EH (cell line): ENCODE measurements at regions not wholly inside any gene's neighbourhood (a gene's known extent, or its start where the extent isn't known, plus 50 kb on each side); places are given as distances from the start of the nearest gene placed in this dataset.

Experiments
- DNase-seq: peaks from one replicate; pipeline ENCODE4 v3.0.0-alpha.2; 2015; ENCODE audit warnings: low read depth

DNA sequence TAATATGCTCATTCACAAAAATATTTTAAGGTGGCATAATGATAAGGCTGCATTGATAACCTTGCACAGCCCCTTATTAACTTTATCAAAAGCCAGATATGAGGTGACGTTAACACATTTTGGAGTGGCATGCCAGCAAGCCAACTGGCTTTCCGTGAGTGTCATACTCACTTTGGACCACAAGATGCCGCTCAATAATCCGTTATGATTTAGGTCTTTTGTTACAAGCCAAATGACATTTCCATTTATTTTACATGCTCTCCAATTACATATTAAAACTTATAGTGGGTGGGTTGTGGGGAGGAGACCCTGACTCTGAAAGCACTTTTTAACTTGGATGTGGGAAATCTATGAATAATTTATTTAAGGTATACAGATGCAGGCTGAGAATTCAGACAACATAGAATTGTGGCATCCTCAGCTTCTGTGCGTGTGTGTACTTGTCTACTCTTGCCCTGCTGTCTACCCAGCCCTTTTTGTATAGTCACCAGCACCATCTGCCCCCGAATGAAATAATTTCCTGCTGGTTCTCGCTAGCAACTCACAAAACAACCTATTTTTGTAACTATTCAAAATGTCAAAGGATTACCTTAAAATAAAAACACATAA is 305.1 kb downstream of the PSAT1 start:
- peak; percentile 73 for DNase-seq

DNA sequence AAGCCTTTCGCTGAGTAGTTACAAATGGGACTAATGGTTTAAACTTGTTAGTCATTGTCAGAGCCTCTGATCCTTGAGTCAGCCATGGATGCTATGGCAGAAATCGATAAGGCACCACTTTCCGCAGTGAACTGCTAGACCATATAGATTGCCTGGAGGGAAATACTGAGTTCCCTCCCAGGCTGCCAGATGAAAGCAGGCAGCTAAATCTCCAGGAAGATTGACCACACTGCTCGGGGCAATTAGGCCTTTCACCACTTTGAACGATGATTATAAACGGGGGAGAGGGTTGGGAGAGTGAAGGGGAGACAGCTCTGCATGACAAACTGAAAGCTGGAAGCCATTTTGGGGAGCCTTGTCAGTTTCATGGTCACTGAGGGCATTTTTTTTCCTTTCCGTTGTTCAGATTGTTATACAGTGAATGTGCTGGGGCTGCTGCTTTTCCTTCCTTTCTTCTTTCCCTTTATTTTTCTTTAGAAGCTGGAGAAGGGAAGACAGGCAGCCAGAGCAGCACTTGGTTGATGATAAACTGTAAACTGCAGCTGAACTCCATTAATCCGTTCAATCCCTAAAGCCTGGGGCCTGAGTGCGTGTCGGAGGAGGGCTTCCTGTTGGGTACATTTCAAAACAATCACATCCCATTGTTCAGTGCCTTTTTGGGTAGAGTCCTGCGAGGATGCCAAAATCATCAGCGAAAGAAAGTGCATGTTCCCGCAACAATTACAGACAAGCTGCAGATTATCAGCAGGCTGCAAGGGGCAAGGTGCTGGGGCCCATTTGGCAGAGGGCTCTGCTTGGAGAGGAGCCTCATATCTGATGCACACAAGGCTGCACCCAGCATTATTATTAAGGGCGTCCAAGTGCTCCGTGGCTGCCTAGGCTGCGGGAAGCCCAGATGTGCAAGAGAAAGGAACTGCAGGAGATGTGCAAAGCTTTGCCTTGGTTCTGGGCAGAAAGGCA is 308.4 kb downstream of the PSAT1 start:
- peak; percentile 48 for DNase-seq

DNA sequence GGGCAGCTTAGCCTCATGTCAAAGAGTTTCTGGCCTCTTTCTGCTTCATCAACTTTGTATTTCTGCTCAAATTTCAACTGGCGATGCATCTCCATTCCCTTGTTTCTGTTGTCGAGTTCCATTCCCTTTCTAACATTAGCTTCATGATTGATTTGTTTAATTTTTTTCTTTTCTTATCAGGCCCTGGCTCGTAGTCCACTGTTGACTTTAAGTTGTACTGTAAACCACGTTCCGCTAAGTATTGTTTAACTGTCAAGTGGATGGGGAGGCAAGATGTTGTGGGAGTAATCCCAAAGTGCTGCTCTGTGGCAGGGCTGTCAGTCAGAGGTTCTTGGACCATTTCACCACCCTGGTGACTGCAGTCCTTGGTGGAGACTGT is 309.1 kb downstream of the PSAT1 start:
- DNase-seq, result no peak

DNA sequence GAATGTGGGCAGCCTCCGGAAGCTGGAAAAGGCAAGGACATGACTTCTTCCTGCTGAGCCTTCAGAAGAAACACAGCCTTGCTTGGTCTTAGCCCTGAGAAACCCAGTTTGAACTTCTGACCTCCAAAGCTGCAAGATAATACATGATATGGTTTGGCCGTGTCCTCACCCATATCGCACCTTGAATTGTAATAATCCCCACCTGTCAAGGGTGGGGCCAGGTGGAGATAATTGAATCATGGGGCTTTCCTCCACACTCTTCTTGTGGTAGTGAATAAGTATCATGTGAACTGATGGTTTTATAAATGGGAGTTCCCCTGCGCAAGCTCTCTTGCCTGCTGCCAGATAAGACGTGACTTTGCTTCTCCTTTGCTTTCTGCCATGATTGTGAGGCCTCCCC is 310.9 kb downstream of the PSAT1 start:
- no peak for DNase-seq

DNA sequence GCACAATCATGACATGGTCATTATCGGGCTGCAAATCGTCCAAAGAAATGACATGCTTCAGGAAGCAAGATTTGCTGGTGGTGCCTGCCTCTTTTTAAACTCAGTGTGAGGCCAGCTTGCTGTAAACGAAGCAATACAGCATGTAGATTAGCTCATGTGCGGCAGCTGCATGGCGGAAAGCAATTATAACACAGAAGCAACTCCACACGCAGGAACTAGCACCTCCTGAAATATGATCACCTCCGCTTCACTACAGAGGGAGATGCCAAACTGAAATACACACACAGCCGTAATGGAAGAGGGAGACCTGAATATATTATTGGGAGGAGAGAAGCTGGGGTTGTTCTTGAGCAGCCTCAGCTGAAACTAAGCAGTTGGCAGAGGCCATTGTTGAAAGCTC is 312.5 kb downstream of the PSAT1 start:
- DNase-seq, result no peak

DNA sequence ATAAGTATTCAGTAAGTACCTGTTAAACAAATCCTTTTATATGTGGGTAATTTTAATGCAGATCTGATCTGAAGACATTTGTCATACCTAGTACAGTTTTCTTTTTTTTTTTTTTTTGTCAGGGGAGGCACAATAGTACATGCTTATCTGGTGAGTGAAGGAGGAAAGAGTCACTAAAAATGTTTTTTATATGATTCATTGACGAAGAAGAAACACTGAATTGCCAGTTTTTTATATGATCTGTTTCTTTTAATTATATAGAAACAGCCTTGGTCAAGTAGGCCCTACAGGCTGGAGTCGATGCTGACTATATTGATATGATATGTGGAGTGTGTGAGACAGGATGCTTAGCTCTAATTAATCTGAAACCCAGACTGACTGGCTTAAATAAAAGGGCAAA is 315.2 kb downstream of the PSAT1 start:
- peak; percentile 88 for DNase-seq

DNA sequence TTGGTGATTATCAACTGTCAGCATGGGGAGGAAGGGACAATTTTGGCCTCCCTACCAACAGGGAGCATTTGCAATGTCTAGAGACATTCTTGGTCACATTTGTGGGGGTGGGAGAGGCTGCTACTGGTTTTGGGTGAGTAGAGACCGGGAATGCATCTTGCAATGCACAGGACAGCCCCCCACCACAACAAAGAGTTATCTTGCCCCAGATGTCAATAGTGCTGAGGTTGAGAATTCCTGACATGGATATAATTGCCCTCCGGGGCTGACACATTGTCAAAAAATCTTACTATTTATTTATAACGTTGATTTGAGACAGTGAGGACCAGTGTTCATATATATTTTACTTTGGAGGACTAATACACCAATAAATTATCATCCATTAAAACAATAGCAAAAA is 316.1 kb downstream of the PSAT1 start:
- peak; percentile 53 for DNase-seq

DNA sequence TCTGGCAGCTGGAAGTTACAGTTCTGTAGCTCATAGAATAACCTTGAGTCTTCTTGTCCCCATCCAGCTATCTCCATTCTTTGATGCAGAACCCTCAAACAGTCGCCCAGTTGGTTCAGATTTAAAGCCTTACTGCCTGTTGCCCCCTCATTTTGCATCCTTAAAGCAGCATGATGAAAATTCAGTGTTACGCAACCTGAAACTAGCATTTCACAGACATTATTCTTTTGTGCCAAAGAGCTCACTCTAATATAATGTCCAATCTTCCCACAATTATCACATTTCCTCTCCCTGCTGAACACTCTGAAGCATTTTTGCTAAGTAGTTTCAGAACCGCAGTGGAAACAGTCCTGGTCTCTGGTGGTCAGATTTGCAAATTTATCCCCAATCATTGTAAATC is 318.0 kb downstream of the PSAT1 start:
- DNase-seq, result peak; percentile 40

DNA sequence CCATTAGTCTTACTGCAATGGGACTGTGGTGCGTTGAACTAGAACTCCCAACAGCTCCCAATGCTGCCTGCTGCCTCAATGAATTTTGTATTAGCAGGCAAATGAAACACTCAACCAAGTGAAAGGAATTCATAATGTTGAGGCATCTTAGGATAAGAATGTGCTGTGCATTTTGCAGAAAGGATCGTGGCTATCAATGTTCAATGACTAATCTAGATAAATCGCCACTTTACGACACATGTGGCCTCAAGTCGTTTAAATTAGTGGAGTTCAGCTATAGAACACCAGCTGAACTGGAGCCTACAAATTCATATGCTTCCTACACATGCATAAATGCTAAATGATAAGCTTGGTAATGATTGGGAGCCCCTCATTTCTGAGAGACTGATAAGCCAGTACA is 318.4 kb downstream of the PSAT1 start:
- peak; percentile 35 for DNase-seq

DNA sequence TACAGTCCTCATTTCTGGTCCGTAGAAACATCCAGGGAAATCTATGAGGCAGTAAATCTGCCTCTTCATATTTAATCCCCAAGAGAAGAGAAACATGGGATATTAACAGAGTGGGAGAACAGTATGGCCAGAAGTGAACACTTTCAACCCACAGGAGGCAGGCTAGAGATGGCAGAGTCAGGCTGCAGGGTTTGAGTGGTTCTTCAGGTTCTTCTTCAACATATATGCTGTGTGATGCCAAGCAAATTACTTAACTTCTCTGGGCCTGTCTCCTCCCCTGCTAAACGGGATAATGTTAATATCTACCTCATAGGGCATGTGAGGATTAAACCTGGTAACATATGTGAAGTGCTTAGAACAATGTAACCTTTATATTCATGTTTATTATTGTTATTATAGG is 321.8 kb downstream of the PSAT1 start:
- no peak for DNase-seq

DNA sequence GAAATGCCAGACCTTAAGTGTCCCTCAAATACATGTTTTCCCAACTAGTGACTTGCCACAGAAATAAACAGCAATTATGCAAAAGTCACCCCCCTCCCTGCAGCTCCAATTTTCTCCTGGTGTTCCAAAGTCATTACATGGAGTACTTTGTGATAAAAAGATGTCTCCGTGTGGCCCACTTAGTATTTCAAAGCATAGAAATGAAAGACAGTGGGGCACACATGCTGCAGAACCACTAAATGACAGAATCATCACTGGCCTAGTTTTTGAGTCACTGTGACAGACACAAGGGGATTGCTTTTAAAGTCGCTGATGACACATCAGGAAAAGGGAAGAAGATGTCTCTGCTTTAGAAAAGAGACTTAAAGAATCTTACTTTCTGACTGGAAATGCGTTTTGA is 323.4 kb downstream of the PSAT1 start:
- peak; percentile 72 for DNase-seq

DNA sequence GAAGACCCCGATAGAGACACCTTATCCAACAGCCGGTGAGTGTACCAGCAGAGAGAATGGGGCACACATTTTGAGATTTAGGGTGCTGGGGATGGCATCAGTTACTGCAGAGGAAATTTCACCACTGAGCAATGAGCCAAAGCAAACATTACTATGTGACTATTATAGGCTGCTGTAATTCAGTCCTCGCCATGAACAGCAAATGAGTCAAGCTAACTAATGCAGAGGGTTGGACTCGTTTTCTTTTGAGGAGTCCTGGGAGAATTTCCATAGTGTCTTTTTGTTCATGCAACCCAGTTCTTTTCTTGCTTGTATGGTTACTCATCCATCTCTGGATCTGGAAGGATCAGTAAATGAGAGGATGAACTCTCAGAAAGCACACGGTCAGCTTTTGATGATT is 323.8 kb downstream of the PSAT1 start:
- peak; percentile 93 for DNase-seq

DNA sequence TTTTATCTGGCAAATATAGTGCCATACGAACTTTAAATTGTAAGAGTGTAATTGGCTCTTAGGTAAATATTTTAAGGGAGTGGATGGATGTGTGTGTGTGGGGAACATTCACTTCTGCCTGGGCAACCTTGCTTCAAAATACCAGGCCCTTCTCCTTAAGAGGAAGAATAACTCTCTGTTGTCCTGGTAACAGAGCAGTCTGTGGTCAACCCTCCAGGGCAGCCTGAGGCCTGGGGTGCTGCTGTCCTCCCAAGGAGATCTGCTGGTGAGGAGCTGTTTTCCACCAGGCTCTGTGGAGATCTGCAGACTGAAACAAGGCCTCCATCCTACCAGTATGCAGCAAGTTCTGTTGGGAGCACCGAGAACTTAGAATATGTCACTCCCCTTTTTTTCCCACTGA is 325.2 kb downstream of the PSAT1 start:
- peak; percentile 71 for DNase-seq

DNA sequence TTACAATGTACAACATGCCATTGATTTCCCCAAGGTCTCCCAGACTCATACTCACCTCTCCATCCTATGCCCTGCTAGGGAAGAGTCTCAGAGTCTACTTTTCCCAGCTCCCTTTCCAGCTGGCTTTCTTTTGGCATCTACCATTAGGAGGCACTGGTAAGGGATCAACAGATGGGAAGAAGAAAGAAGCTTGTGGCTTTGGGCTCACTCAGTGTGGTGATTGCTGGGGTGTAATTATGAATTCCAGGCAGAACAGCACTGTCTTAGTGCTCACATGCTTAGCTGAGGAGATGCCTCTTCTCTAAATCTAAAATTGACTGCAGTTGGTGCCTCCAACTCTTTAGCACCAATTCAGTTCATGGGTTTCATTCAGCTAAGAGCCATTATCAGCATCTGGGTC is 330.0 kb downstream of the PSAT1 start:
- peak; percentile 18 for DNase-seq

DNA sequence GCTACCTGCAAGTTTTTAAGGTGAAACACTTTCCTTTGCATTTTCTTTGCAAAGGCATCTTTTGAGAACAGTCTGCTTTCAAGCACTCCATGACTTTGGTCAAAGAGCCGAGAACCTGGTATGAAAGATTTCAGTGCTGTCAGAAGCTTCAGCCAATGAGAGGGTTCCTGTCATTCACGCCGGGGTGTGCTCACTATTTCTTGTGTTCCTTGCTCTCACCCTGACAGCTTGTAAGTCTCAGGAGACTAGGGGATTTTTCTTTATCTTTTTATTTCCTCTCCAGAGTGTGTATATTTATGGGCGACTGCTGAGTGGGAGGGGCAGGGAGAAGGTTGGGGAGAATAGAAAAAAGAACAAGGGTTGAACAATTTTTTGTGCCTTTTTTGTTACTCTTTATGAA is 334.0 kb downstream of the PSAT1 start:
- no peak for DNase-seq

DNA sequence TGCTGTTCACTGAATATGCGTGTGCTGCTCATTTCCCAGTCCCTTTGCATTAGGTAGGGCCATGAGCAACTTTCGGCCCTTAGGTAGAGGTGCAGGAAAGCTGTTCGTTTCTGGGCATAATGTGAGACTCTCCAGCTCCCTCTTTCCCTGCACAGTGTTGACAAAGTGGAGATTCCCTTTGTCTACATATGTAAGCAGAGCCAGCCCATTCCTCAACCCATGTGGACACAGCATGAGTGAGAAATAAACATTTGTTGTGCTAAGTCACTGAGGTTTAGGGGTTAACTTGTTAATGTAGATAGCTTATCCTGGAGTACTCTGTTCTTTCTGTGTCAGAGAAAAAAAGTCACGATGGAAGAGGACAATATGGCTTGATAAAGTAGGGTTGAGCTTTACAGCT is 343.8 kb downstream of the PSAT1 start:
- no peak for DNase-seq

DNA sequence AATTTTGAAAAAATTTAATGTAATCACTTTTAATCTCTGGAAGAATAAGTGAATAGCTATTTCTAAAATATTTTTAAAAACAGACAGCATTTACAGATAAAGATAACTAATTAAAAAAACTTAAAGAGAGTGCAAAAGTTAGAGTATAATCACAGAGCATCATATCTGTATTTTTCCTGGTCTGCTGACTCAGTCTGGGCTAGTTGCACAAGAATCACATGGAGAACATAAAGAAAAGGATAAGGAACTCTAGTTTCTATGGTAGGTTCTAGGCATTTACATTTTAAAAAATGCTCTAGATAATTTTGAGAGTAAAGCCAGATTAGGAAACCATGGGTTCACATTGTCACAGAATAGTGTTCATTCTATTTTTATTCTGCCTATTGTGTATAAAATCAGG is 347.4 kb downstream of the PSAT1 start:
- no peak for DNase-seq

DNA sequence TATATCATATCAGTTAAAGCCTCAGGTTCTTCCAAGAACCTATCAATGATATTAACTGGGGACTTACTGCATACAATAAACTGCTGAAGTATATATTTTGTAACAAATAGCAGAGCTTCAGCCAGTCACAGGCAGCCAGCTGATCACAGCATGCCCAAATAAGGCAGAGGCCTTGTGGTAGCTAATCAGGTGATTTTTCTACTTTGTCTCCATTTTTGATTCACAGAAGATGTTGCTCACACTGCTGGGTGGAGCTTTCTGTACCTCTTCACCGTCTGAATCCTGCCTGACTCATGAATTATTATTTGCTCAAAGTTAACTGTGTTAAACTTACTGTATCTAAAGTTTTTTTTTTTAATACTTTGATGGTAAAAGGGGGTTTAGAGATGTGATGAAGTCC is 357.4 kb downstream of the PSAT1 start:
- no peak for DNase-seq

DNA sequence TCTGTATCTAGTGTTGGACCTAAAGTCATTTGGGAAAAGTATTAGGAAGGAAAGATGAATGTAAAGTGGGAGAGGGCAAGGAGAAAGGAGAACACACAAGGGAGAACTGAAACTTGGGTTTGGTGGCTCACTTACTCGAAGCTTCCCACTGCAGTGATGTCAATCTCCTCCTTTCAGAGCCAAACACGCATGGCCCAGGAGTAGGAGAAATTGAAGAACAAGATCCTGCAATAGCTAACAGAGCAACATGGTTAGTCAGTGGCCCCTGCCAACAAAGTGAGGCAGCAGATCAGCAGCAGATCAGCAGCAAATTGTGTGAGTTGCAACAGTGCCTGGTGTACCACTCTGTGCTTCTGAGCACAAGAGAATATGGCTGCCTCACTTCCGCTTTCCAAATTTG is 366.4 kb downstream of the PSAT1 start:
- DNase-seq, result no peak

DNA sequence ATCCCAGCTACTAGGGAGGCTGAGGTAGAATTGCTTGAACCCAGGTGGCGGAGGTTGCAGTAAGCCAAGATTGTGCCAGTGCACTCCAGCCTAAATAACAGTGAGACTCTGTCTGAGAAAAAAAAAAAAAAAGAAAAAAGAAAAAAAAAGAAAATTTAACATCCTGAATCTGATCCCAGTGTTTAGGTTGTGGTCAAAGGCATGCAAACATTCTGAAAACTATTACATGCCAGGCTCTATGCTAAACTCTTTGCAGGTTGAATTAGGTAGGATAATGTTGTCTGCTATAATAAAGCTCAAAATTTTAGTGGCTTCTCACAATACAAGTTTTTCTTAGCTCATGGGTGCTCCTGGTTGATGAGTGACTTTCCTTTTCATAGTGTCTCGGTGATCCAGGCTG is 367.4 kb downstream of the PSAT1 start:
- peak; percentile 15 for DNase-seq

DNA sequence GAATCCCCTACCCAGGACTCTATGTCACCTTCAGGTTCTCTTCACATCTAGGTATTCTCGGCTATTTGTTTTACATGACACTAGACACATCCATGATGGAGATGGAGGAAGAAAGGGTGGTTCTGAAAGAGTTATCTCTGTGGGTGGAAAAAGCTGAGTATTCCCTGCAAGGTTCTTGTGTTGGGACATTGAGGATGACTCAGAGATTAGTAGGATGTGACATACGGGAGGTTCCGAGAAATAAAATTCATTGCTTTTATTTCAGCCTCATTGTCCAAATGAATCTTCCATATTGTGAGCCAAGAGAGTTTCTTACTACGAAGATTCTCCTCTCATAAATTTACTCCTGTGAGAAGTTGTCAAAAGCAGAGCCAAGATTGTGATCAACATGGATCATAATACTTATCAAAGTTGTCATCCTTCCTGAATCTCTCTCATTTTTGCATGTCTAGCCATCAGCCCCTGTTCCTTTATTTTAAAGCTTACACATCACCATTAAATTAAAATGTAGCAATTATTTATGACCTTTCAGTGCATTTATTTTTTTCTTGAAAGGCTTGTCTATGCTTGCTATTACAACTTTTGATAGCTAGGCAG is 370.0 kb downstream of the PSAT1 start:
- peak; percentile 52 for DNase-seq

DNA sequence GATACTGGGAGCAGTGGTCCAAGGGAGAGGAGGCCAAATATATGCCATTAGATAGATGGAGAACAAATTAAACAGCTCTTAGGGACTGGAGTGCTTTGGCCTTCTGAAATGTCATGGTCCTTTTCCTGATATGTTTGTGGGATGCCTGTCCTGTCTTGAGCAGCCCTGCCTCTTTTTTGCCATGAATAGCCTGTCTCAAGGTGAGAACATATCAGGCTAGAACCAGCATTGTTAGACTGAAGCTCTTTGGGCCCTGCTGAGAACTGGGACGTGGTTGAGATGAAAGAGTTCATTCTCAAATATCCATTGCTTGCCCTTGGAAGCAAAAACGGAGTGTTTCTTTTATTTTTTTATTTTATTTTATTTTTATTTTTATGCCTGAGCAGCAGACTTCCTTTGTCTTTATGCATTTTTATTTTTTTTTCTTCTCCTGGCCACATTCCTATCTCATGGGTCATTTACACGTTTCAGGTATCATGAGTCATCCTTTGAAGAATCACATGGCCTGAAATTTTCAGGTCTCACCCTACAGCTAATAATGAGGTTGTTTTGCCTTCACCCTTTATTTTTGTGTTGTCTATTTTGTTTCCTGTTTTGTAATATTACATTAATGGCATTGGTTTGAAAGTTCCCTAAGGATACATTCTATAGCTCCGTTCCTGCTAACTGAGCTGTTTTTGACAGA is 371.4 kb downstream of the PSAT1 start:
- no peak for DNase-seq

DNA sequence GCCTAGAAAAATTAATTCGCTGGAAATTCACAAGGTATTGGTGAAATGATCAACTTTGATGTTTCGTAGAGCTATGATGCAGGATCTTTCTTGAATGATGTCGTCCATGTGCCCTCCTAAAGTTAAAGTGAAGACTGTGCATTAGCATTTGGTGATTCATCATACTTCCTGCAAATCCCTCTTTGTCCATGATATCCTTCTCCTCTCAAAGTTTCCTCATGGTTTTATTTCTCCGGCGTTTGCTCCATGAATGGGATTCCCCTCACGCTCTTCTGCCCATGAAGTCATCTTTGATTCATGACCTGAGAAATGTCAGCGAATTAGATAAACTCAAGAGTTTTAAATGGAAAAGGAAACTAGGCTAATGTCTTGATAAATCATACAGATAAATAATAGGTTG is 372.7 kb downstream of the PSAT1 start:
- peak; percentile 20 for DNase-seq
